ENCODE measurements at regions not wholly inside any gene's neighbourhood (a gene's known extent, or its start where the extent isn't known, plus 50 kb on each side); places are given as distances from the start of the nearest gene placed in this dataset.

GRCh38 chr10:54854843-54855242 lies 53.8 kb upstream of the PCDH15 start:
- intact Hi-C loops (cut with micrococcal nuclease): no loop called here

DNA sequence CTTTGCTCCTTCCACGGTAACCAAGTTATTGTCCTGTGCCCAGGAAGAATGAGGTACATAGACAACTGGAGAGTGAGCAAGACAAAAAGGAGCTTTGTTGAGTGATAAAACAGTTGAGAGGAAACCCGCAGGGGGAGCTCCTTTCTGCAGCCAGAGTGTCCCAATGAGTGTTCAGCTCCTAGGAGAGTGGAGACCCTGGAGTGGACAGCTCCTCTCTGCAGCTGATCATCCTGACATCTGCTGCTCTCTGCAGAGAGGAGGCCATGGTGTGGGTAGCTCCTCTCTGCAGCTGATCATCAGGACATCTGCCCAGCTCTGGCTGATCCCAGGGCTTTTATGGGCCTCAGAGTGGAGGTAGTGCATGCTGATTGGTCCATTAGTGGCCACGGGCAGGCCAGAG lies 53.4 kb upstream of the PCDH15 start:
- intact Hi-C loops (cut with micrococcal nuclease): no loop called here

GRCh38 chr10:54853883-54854282 lies 52.9 kb upstream of the PCDH15 start:
- intact Hi-C loops (cut with micrococcal nuclease): no loop called here

All from T-helper 1 cell treated with Interleukin-12 subunit alpha and Interleukin-12 subunit beta and Interleukin-4 antibody, amounts not matched to agents 30 ng/mL and 1 ng/mL, for 36 hours (primary cell).